Hypothalamus (tissue), 51 donors: ENCODE measurements at regions not wholly inside any gene's neighbourhood (a gene's known extent, or its start where the extent isn't known, plus 50 kb on each side); places are given as distances from the start of the nearest gene placed in this dataset.

Experiments used
- DNase-seq, 51 donors: peaks; one replicate each; lab custom pipeline; 2025; lab: John Stamatoyannopoulos, UW

DNA sequence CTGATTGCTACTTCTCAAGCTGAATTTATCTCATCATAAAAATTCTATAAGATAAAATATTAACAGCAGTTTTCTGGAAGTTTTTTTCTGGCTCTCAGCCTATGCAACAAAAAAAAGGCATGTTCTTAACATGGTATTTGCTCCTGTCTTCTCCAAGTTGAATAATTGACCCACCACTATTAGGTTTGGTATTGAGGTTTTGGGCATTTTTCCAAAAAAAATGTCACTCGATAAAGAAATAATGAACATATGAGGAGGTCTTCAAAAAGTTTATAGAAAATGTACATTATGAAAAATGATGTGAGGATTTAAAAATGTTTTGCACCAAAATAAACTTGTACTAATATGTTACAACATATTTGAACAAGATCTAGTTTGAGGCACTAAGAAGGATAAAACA lies 808.6 kb upstream of the RAG2 start:
- no peak for DNase-seq

DNA sequence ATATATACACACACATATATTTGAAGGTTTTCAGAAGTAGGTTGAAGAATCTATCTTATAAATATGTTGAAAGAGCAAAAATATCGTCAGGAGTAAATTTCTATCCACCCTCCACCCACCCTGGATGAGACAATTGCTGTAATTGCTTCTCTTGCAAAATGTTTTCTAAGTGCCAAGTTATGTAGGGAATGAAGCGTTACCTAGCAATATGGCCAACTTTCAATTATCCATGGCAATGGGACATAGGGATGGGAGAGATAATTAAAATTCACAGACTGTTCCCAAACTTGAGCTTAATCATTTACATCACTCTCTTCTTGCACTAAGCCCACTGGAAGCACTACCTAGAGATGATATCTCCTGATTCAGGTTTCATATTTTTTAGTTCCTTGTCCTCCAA lies 806.2 kb upstream of the RAG2 start:
- DNase-seq, result no peak

DNA sequence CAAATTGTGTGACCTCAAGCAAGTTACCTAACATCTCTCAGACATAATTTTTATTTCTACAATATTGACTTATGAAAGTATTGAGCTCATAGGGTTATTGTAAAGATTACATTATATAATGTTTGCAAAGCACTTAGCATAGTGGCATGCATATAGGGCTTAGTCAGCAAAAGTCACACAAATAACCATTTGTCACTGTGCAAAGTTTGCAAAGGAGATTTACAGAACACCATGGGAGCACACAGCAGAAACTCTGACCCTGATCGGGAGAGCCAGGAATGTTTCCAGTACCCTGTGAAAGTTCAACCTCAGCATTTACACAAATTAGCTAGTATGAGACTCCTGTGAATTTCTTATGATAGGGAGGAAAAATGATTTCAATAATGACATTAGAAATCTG lies 804.6 kb upstream of the RAG2 start:
- DNase-seq, result no peak

DNA sequence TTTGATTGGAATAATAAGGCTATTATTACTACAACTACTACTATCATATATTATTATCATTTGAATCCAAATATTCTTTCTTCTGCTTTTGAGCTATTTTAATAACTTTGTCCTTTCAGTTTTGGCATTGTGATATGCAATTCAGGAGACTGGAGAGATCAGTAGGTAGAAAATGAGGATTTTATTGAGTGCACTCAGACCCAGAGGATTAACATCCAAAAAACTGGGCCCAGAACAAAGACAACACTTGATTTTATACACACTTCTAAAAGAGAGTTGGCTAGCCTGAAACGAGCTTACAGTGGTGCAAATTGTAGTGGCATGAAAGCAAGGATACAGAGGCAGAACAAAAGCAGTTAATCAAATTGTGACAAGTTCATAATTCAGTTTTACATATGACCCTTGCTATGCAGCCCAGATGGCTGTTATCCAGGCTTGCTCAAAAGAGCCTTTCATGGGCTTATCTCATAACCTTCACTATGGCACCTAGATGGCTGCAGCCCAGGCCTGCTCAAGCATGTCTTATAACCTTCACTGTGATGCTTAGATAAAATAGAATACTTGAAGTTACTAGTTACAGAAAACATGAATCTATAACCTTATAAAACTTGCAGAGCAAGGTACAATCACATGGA lies 796.3 kb upstream of the RAG2 start:
- no peak for DNase-seq

DNA sequence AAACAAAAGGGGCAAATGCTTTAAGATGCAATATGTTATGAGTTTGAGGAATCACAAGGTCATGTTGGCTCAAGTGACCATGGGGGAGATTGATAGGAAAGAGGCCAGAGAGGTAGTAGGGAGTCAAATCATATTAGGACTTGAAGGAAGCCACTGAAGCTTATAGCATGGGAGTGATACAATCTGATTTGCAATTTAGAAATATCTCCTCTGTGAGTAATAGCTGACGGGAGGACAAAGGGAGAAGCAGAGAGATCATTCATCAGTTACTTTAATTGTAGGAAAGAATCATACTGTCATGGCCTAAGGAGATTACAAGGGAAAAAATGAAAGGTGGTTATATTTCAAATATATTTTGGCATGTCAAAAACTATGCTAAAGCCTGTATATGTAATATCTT lies 793.6 kb upstream of the RAG2 start:
- no peak for DNase-seq

DNA sequence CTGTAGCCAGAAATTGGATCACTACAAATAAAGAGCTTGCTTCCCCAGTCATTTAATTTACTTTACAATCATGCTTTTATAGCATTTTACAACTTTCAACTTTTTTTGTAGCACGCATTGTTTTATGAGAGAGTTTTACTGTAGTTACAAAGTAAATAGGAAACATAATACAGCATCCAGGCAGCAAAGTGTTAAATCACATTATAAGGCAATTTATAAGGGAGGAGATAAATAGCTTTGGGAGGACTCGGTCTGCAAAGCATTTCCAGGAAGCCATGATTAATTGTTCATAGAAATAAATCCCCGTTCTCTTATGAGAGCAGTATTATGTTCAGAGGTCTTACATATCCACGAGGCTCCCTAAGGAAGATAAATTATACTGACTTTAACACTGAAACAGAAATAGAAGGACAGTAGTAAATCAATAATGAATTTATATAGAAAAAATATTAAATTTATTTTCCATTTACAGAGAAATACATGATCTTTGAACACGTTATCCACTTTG lies 792.6 kb upstream of the RAG2 start:
- DNase-seq, result no peak

DNA sequence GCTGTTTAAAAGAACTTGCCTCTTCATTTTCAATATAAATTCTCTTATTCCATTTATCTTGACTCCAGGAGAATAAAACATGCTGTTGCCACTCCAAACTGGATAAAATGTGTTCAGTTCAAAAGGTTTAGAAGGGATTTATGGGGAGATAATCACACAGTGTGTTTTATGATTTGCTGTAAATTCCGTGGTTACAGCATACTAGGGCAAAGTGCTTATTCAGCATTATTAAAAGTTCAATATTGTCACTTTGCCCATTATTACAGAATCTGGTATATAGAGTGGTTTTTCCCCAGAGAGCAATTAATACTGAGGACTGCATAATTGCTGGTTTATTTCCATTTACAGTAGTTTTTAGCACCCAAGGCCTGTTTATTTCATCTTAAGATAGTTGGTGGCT lies 780.9 kb upstream of the RAG2 start:
- no peak for DNase-seq

DNA sequence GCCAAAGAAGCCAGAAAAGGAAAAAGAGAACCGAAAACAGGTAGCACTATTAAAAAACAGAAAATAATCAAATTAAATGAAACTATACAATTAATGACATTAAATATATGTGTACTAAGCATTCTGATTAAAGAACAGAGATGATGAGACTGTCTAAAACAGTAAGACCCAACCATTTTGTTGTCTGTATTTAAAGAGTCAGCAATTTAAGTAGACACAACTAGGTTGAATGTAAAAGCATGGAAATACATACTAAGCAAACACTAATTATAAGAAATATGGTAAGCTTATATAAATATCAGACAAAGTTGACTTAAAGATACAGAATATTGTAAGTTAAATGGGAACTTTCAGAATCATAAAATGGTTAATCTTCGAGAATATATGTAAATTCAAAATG lies 774.6 kb upstream of the RAG2 start:
- no peak for DNase-seq

DNA sequence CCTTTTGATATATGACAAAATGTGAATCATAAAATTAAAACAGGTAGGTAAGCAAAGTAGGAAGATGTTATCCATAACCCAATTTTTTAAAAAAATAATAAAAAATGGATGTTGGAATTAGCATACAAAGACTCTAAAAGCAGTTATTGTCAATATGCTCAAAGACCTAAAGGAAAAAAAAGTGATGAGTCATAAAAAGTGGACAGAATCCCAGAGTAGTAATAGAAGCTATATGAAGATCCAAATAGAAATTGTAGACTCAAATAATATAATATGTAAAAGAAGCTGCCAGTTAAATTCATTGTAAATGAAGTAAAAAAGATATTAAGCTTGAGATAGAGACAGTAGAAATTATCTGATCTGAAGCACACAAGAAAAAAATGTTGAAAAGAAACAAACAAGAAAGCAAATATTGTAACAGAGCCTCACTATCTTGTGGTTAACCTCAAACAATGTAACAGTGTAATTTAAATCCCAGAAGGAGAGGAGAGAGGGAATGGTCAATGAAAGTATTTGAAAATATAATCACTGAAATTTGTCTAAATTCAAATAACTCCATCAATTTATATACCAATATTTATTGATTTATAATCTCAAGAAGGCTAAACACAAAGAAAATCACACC lies 773.4 kb upstream of the RAG2 start:
- no peak for DNase-seq

DNA sequence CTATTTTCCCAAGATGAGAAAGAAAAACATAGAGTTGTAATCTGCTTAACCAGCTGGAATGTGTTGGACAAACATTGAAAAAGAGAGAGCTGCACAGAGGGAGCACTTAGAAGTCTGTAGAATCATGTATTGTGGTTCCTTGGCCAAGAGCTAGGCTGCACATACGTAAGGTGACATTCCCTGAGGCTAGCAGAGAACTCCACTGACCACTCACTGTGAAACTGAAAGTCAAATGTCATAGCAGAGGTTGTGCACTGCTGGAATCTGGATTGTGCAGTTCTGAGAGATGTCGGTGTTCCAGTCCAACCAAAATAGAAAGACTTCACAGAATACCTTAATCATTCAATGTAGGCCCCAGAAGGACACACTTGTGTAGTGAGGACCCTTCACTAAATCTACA lies 772.8 kb upstream of the RAG2 start:
- no peak for DNase-seq

DNA sequence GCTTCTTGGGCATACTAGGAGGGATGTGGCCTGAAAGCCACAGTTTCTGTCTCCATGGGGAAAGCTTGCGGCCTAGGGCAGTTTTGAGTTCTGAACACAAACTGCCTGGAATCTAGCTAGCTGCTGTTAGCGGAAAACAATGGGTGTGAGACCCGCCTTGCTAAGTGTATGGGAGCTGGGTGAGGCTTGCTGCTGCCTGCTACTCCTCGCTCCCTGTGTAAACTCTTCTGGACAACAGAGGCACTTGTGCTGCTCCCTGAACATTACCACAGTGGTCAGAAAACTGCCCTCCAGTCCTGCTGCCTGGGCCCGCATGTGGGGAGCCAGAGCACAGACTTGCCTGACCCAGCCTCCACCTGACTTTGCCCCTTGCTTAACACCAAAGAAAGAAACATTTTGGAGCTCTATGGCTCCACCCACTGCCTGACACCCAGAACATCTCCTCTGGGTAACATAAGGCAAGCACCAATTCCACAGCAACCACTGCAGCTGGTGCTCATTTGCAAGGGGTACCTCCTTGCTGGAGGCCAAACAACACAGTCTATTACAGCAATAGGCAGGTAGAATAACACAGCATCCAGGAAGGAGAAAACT lies 766.3 kb upstream of the RAG2 start:
- no peak for DNase-seq

DNA sequence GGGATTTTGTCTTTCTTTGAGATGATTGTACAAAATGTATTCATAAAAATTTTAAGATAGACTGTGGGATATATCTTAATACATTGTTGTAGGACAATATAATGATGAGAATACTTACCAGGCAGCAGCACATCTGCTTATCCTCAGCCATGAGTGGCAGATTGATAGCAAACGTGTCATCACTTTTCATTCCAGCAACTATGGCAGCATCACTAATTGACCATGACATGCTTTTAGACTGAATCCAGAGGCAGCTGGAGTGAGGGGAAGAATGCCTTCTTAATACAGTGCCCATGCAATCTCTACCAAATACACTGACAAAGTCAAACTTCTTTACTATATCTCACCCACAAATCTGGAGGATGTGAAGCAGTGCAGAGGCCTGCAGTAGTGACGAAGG lies 755.2 kb upstream of the RAG2 start:
- DNase-seq, result no peak

DNA sequence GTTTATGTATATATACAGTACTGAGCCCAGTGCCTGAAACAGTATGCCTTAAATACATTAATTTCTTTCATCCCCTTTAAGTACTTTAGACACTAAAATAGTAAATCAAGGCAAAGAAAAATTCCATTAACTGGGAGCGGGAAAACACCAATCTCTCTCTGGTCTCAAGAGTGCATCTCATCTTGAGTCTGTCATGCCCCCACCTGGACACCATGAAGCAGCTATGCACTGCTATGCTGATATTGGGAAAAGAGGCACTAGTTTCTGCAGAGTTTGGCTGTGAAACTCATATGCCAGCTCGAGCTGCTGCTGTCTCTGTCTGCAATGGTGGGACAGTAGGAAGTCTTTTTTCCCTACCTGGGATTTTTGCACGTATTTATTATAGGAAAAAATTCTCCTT lies 754.4 kb upstream of the RAG2 start:
- no peak for DNase-seq

DNA sequence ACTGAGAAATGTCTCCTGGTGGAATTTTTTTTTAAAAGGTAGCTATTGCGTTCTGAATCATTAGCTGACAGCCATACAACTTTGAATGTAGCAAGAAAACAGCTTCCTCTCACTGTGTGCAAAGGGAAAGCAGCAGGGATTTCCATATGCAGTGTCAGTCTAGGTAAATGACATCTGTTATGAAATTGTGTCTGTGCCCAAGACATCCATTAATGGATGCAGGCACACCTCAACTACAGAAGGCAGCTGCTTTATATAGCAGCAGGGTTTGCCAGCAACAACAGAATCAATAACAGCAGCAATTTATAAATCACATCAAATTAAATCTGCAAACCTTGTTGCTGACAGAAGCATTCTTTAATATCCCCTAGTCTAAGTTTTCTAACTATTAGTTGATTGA lies 745.3 kb upstream of the RAG2 start:
- DNase-seq, result no peak

DNA sequence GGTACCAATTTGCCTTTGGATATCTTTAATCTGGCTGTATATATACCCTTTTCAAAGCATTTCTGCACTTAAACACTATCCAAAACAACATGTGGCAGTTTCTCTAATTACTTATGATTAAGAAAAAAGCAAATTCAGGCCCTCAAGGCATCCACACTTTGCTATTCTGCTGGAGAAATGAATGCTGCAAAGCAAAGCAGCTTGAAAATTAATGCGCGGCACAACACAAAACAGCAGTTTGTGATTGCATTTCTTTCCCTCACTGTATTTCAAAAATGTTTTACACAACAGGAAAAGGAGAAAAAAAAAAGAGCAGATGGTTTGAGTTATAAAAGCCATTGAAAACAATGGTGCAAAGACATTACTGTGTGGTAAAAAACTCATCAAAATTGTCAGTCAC lies 738.4 kb upstream of the RAG2 start:
- no peak for DNase-seq

DNA sequence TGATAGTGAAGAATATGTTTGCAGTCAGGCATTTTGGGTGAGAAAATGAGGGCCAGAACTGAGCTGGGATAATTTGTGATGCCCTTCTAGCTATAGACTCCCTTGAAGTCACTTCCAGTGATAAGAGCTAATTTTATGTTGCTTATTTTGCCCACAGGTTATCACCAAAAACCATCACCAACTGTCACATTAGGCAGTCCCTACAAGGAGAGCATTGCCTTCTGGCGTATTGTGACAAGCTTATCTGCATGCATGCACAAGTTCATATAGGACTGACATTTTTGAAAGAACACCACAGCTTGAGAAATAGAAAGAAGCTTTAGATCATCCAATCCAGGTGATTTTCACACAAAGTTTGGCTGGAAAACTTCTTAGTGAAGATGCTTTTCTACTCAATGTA lies 735.3 kb upstream of the RAG2 start:
- no peak for DNase-seq

DNA sequence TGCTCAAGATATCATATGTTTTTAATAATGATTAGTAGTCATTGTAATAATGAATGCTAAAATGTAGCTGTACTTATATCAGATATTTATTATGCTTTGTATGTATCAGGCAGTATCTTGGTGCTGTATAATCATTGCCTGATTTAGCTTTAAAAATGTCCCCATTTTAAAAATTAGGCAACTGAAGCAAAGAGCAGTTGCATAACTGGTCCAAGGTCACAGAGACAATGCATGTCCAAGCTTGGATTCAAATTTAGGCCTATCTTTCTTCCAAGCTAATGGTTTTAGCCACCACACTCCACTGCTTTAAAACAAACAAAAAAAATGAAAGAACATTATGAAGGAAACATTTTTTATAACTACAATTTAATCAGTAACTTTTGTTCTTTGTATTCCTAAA lies 725.8 kb upstream of the RAG2 start:
- no peak for DNase-seq

DNA sequence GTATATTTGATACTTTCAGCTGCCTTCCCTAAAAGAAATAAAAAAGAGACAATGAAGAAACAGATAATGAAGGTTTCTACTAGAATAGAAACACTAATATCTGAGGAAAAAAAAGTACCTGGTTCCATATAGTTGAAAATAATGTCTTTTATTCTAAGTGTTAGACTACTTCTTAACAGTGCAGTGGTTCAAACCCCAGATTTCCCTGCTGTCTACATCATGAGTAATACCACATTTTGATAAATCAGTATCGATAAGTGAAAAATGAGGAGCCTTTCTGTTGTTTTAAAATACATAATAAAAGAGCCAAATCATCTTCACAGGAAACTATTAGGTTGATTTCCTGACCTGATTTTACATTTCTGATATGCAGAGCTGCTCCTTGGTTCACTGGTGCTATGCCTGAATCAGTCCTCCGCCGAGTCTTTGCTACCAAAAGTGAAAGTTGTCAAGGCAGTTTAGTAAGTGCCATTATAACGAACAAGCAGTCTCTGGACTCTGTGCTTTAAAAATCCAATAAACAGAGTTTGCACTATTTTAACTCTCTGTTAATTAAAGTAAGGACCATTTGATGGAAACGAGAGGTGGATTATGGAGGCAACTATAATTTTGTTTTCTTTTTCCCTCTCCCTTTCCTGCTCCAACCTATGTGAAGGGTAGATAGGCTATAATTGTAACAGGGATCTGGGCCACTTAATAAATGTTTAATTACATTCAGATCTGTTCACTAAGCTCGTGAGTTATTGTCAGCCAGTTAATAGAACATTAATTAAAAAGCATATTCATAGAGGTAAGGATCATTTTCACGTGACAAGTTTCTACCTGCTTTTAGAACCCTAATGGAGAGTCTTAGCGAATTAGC lies 724.5 kb upstream of the RAG2 start:
- DNase-seq, result no peak

DNA sequence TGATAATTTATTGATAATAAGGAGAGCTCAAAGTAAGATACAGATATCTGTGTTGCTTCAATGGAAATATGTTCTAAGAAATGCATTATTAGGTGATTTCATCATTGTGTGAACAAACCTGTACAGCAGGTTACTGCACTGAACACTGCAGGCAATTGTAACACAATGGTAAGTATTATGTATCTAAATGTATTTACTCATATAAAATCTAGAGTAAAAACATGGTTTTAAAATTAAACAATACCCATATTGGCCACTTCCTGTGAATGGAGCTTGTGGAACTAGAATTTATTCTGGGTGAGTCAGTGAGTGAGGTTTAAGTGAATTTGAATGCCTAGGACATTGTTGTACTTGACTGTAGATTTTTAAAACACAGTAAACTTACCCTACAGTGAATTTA lies 722.9 kb upstream of the RAG2 start:
- DNase-seq, result no peak

DNA sequence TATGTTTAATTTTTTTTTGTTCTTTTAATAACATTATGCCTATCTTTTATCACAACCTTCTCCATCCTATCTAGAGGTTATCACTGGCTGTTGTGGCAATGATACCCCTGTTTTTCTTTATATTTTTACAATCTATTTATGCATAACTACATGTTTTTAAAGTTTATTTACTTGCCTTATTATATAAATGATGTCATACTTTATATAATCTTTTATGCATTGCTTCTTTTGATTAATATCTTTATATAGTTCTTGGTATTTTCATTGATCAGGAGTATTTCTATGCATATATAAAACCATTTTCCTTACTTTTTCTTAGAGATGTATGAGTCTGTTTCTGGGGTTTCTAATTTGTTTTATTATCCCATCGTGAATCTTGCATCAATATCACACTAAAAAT lies 719.8 kb upstream of the RAG2 start:
- DNase-seq, result no peak

DNA sequence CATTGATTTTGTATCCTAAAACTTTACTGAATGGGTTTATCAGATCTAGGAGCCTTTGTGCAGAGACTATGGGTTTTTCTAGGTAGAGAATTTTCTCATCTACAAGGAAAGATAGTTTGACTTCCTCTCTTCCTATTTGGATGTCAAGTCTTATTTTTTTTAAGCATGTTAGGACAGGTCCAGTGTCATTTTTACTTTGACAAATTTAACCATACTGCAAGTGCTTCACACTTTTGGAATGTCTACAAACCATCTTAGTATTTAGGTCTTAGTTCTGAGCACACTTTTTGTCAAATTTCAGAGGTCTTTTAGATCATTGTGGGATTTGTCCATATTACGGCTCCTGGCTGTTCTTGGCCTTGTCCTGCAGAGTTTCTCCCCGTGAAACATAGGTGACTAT lies 715.2 kb upstream of the RAG2 start:
- no peak for DNase-seq

DNA sequence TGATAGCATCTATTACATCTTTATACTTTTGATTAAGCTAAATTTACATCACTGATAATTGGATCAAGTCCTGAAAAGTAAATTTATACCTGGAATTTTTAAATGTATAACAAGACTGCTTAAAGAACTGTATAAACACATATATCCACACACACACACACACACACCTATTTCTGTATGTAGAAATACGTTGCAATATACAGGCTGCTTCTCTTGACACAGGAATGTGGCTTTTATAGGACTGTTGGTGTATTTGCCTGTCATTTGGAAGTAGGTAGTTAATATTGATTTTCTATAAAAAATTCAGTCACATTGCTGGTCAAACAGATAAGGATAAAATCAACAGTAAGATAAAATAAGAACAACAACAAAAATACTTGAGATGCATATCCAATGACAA lies 708.5 kb upstream of the RAG2 start:
- DNase-seq, result no peak
